GM23338 (cell line): ENCODE measurements at regions not wholly inside any gene's neighbourhood (a gene's known extent, or its start where the extent isn't known, plus 50 kb on each side); places are given as distances from the start of the nearest gene placed in this dataset.
A peak's percentile ranks its signal among the peaks of the same experiment; 100 is the strongest.

ENCODE experiments used
- ATAC-seq: fragments of 200-7000 bp; cut with Tn5 transposase; 3 replicates; pipeline ENCODE4 v1.9.1; 2020
- DNase-seq: peaks from one replicate; pipeline ENCODE4 v3.0.0-alpha.2; 2015; ENCODE audit warnings: low spot score
- H2AFZ ChIP-seq: fragments of 200-600 bp; sonication (generic); 2 replicates; pipeline ENCODE4 v1.8.0; 2016; ENCODE audit warnings: antibody characterized with exemption, mild to moderate bottlenecking, moderate library complexity
- H3F3A ChIP-seq: fragments of 200-600 bp; sonication (generic); replicated peaks from 2 replicates; pipeline ENCODE4 v1.8.0; 2017; ENCODE audit warnings: antibody characterized with exemption, mixed run types, low read depth
- H3K27ac ChIP-seq: fragments of 200-600 bp; sonication (generic); 2 replicates; pipeline ENCODE4 v1.6.1; 2016; ENCODE audit warnings: low read depth
- H3K27me3 ChIP-seq: fragments of 200-600 bp; sonication (generic); 2 replicates; pipeline ENCODE4 v1.8.0; 2016; ENCODE audit warnings: mild to moderate bottlenecking, mixed run types, moderate library complexity; ENCODE audit not compliant: insufficient read depth
- H3K36me3 ChIP-seq: fragments of 200-600 bp; sonication (generic); 2 replicates; pipeline ENCODE4 v1.8.0; 2016; ENCODE audit warnings: mild to moderate bottlenecking; ENCODE audit not compliant: insufficient read depth
- H3K4me1 ChIP-seq: fragments of 200-600 bp; sonication (generic); 2 replicates; pipeline ENCODE4 v1.8.0; 2016; ENCODE audit warnings: mild to moderate bottlenecking, moderate library complexity; ENCODE audit not compliant: insufficient read depth
- H3K4me2 ChIP-seq: fragments of 200-600 bp; sonication (generic); 2 replicates; pipeline ENCODE4 v1.7.1; 2017; ENCODE audit warnings: mixed run types
- H3K4me3 ChIP-seq: fragments of 200-600 bp; sonication (generic); 2 replicates; pipeline ENCODE4 v1.6.1; 2016; ENCODE audit warnings: mixed run types
- H3K79me2 ChIP-seq: fragments of 200-600 bp; sonication (generic); replicated peaks from 2 replicates; pipeline ENCODE4 v1.8.0; 2017; ENCODE audit warnings: mild to moderate bottlenecking; ENCODE audit not compliant: insufficient read depth
- H3K9me2 ChIP-seq: fragments of 200-600 bp; sonication (generic); 2 replicates; pipeline ENCODE4 v1.8.0; 2017; ENCODE audit not compliant: insufficient read depth
- H4K20me1 ChIP-seq: fragments of 200-600 bp; sonication (generic); replicated peaks from 2 replicates; pipeline ENCODE4 v1.8.0; 2017; ENCODE audit warnings: mild to moderate bottlenecking; ENCODE audit not compliant: insufficient read depth
- H3K27ac Mint-ChIP-seq: 2 replicates; pipeline ENCODE4 v1.8.0; 2020; ENCODE audit warnings: inconsistent platforms, mild to moderate bottlenecking, moderate library complexity, mixed read lengths
- H3K27me3 Mint-ChIP-seq: 3 replicates; pipeline ENCODE4 v1.8.0; 2022; ENCODE audit warnings: low read depth, mild to moderate bottlenecking, moderate library complexity, mixed read lengths, inconsistent platforms; ENCODE audit not compliant: insufficient read depth, poor library complexity
- H3K36me3 Mint-ChIP-seq: 3 replicates; pipeline ENCODE4 v1.8.0; 2021; ENCODE audit warnings: low read depth, mild to moderate bottlenecking, inconsistent platforms, moderate library complexity, mixed read lengths
- H3K4me1 Mint-ChIP-seq: 3 replicates; pipeline ENCODE4 v1.8.0; 2020; ENCODE audit warnings: mild to moderate bottlenecking, inconsistent platforms, mixed read lengths
- H3K4me3 Mint-ChIP-seq: 3 replicates; pipeline ENCODE4 v1.8.0; 2021; ENCODE audit warnings: moderate library complexity, mild to moderate bottlenecking, inconsistent platforms, mixed read lengths
- H3K9me3 Mint-ChIP-seq: 3 replicates; pipeline ENCODE4 v1.8.0; 2020; ENCODE audit warnings: moderate library complexity, mild to moderate bottlenecking, inconsistent platforms, mixed read lengths
- CREB1 ChIP-seq: fragments of 250-450 bp; sonication (Bioruptor Pico); IDR thresholded peaks from 2 replicates; pipeline ENCODE4 v1.5.0; 2020; ENCODE audit warnings: low read depth, mild to moderate bottlenecking, moderate library complexity
- CTCF ChIP-seq, 2 experiments: fragments of 200-600 bp in 1 of 2; sonication (generic) in 1 of 2; conservative IDR thresholded peaks; 2 replicates each; pipeline versions ENCODE4 v1.5.1 to v1.6.1; 2016 to 2017; ENCODE audit warnings: antibody characterized with exemption in 2 of 2, low read depth in 2 of 2, mild to moderate bottlenecking in 2 of 2, moderate library complexity in 1 of 2
- EZH2phosphoT487 ChIP-seq: fragments of 200-600 bp; sonication (generic); IDR thresholded peaks from one replicate; pipeline ENCODE4 v1.8.1; 2018; ENCODE audit warnings: antibody characterized with exemption; ENCODE audit not compliant: unreplicated experiment
- JUNB ChIP-seq: IDR thresholded peaks from one replicate; pipeline ENCODE4 v1.6.1; 2016; ENCODE audit warnings: antibody characterized with exemption; ENCODE audit not compliant: unreplicated experiment
- NANOG ChIP-seq: IDR thresholded peaks from 2 replicates; pipeline ENCODE4 v1.6.1; 2016; ENCODE audit warnings: antibody characterized with exemption, borderline replicate concordance
- POLR2AphosphoS5 ChIP-seq: IDR thresholded peaks from 2 replicates; pipeline ENCODE4 v1.6.1; 2016; ENCODE audit warnings: antibody characterized with exemption, low read depth
- REST ChIP-seq: IDR thresholded peaks from one replicate; pipeline ENCODE4 v1.6.1; 2018; ENCODE audit warnings: antibody characterized with exemption; ENCODE audit not compliant: unreplicated experiment
- STAT1 ChIP-seq: IDR thresholded peaks from one replicate; pipeline ENCODE4 v1.6.1; 2016; ENCODE audit warnings: antibody characterized with exemption; ENCODE audit not compliant: unreplicated experiment
- ZNF462 ChIP-seq: fragments of 250-450 bp; sonication (Bioruptor Pico); IDR thresholded peaks from 2 replicates; pipeline ENCODE4 v1.5.0; 2020; ENCODE audit warnings: mild to moderate bottlenecking, moderate library complexity

DNA sequence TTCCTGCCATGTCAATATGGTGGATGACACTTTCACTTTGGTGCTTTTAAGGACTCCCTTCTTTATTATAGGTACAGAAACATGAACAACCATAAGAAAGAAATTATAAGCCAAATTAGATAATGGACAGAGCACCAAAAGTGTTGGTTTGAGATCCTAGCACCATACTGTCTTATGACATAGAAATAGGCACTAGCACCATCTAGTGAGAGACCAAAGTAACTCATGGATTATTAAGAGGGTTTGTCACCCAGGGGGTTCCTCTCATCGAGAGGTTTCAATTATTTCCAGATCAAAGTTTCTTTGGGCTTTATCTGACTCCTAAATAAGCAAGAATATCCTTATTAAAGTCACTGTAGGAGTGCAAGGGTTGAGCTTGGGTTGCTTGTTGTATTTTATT lies 153.0 kb upstream of the DIO2 start:
- H3K27ac Mint-ChIP-seq, result no peak overlapping the region
- Histone ChIP-seq H3K36me3 (no peaks in the 10 kb centered on the region), H3K4me2 (no peak overlapping the region), H3K27me3 (no peaks in the 10 kb centered on the region), H4K20me1 (no peaks in the 10 kb centered on the region), H3F3A (no peaks in the 10 kb centered on the region), H3K4me3 (no peak overlapping the region), H3K4me1 (no peaks in the 10 kb centered on the region), H3K79me2 (no peaks in the 10 kb centered on the region), H3K9me2 (no peaks in the 10 kb centered on the region), H3K27ac (no peak overlapping the region), H2AFZ (no peak overlapping the region)
- H3K4me1 Mint-ChIP-seq, result no peaks in the 10 kb centered on the region
- ATAC-seq (peak; percentile 85), DNase-seq (peak; percentile 71)
- H3K27me3 Mint-ChIP-seq, result no peaks in the 10 kb centered on the region
- TF ChIP-seq JUNB (no peak), CTCF (conservative IDR thresholded peaks at IDR 0.05; ENCODE audit: low read depth in 2 of 2) (peak; percentile 62 to 67)
- no peak overlapping the region for H3K4me3 Mint-ChIP-seq
- H3K36me3 Mint-ChIP-seq, result no peaks in the 10 kb centered on the region
- H3K9me3 Mint-ChIP-seq, result no peaks in the 10 kb centered on the region; the same call in 2 of the 3 replicates

GRCh38 chr14:80358112-80358511 lies 146.8 kb upstream of the DIO2 start:
- H3K4me3 ChIP-seq, result no peak overlapping the region
- H2AFZ ChIP-seq, result no peak overlapping the region
- no peaks in the 10 kb centered on the region for H3K79me2 ChIP-seq
- DNase-seq, result no peak
- Mint-ChIP-seq H3K27ac (no peak overlapping the region), H3K36me3 (no peaks in the 10 kb centered on the region), H3K4me3 (no peak overlapping the region), H3K9me3 (no peaks in the 10 kb centered on the region), H3K4me1 (no peaks in the 10 kb centered on the region), H3K27me3 (no peaks in the 10 kb centered on the region)
- no peaks in the 10 kb centered on the region for H4K20me1 ChIP-seq
- H3K9me2 ChIP-seq, result no peaks in the 10 kb centered on the region
- no peaks in the 10 kb centered on the region for H3K4me1 ChIP-seq
- H3K27ac ChIP-seq, result no peak overlapping the region
- H3F3A ChIP-seq, result no peaks in the 10 kb centered on the region
- no peaks in the 10 kb centered on the region for H3K36me3 ChIP-seq
- no peak overlapping the region for H3K4me2 ChIP-seq
- ATAC-seq, result no peak
- H3K27me3 ChIP-seq, result no peaks in the 10 kb centered on the region
- TF ChIP-seq CTCF (conservative IDR thresholded peaks at IDR 0.05; ENCODE audit: low read depth in 2 of 2), result no peak
- TF ChIP-seq POLR2AphosphoS5, result no peak
- TF ChIP-seq CREB1 (CRISPR knock-in tag), result no peak
- TF ChIP-seq REST, result no peak
- TF ChIP-seq EZH2phosphoT487, result no peak
- no peak for TF ChIP-seq STAT1
- no peak for TF ChIP-seq NANOG
- TF ChIP-seq ZNF462 (CRISPR knock-in tag), result no peak
